KMS-11 (cell line): ENCODE measurements at regions not wholly inside any gene's neighbourhood (a gene's known extent, or its start where the extent isn't known, plus 50 kb on each side); places are given as distances from the start of the nearest gene placed in this dataset.

ENCODE experiments used
- H2AFZ ChIP-seq: fragments of 200-600 bp; sonication (generic); 2 replicates; pipeline ENCODE4 v1.6.1; 2016; ENCODE audit warnings: antibody characterized with exemption, mixed run types, low read depth
- H3K27ac ChIP-seq: fragments of 200-600 bp; sonication (generic); 2 replicates; pipeline ENCODE4 v1.6.1; 2016; ENCODE audit warnings: mild to moderate bottlenecking, mixed run types
- H3K27me3 ChIP-seq: fragments of 200-600 bp; sonication (generic); 2 replicates; pipeline ENCODE4 v1.6.1; 2017; ENCODE audit warnings: mild to moderate bottlenecking, low read depth, mixed run types, moderate library complexity; ENCODE audit not compliant: insufficient read depth
- H3K36me3 ChIP-seq: fragments of 200-600 bp; sonication (generic); 2 replicates; pipeline ENCODE4 v1.6.1; 2017; ENCODE audit warnings: mild to moderate bottlenecking, mixed run types; ENCODE audit not compliant: insufficient read depth
- H3K4me1 ChIP-seq: fragments of 200-600 bp; sonication (generic); 2 replicates; pipeline ENCODE4 v1.6.1; 2016; ENCODE audit warnings: mild to moderate bottlenecking, low read depth, mixed run types; ENCODE audit not compliant: poor library complexity, severe bottlenecking
- H3K4me2 ChIP-seq: fragments of 200-600 bp; sonication (generic); 2 replicates; pipeline ENCODE4 v1.7.0; 2016; ENCODE audit warnings: mild to moderate bottlenecking, mixed run types
- H3K4me3 ChIP-seq: fragments of 200-600 bp; sonication (generic); IDR thresholded peaks from 2 replicates; pipeline ENCODE4 v1.6.1; 2017; ENCODE audit warnings: low read depth, low read length, mixed read lengths; ENCODE audit not compliant: insufficient read depth
- H3K79me2 ChIP-seq: fragments of 200-600 bp; sonication (generic); 2 replicates; pipeline ENCODE4 v1.6.1; 2016; ENCODE audit warnings: low read depth, mixed run types; ENCODE audit not compliant: insufficient read depth
- H3K9ac ChIP-seq: fragments of 200-600 bp; sonication (generic); 2 replicates; pipeline ENCODE4 v1.6.1; 2016; ENCODE audit warnings: mild to moderate bottlenecking, mixed run types
- H4K20me1 ChIP-seq: fragments of 200-600 bp; sonication (generic); 2 replicates; pipeline ENCODE4 v1.6.1; 2016; ENCODE audit warnings: mild to moderate bottlenecking, mixed run types; ENCODE audit not compliant: insufficient read depth
- TF ChIP-seq, protein P1 (sequence below): fragments of 200-600 bp; sonication (generic); conservative IDR thresholded peaks from 2 replicates; pipeline ENCODE4 v1.6.1; 2017; ENCODE audit warnings: low read depth, mild to moderate bottlenecking, antibody characterized with exemption, low read length, moderate library complexity, mixed read lengths

DNA sequence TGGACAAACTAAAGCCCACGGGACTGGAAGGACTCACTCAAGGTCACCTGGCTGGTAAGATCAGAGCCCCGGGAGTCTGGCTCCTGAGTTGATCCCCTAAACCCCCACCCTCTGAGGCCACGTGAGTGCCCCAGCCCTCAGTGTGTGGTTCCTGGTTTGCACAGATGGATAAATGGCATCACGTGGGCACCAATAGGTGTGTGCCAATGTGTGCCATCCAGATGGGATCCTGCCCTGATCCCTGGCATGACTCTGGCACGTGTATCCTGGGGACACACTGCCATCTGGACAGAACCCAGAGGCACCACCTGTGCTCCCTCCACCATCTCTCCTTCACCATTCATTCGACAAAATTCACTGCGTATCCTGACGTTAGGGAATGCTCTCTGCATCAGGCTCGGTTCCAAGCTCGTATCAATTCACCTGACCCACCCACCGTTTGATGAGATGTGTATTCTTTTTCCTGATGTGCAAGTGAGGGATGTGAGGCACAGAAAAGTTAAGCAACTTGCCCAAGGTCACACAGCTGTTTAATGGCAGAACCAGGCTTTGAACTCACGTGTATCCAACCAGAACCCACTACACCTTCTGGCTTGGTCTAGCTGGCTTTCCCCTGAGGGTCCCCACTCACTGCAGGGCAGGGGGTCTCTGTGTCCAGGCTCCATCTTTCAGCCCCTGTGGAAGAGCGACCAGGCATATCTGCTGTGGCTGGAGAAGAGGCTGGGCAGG lies 49.8 kb upstream of the PAX7 start:
- no peaks in the 10 kb centered on the region for H3K36me3 ChIP-seq
- no peaks in the 10 kb centered on the region for H3K4me1 ChIP-seq
- H4K20me1 ChIP-seq: no peaks in the 10 kb centered on the region
- H3K9ac ChIP-seq: no peak overlapping the region
- TF ChIP-seq, protein P1, sequence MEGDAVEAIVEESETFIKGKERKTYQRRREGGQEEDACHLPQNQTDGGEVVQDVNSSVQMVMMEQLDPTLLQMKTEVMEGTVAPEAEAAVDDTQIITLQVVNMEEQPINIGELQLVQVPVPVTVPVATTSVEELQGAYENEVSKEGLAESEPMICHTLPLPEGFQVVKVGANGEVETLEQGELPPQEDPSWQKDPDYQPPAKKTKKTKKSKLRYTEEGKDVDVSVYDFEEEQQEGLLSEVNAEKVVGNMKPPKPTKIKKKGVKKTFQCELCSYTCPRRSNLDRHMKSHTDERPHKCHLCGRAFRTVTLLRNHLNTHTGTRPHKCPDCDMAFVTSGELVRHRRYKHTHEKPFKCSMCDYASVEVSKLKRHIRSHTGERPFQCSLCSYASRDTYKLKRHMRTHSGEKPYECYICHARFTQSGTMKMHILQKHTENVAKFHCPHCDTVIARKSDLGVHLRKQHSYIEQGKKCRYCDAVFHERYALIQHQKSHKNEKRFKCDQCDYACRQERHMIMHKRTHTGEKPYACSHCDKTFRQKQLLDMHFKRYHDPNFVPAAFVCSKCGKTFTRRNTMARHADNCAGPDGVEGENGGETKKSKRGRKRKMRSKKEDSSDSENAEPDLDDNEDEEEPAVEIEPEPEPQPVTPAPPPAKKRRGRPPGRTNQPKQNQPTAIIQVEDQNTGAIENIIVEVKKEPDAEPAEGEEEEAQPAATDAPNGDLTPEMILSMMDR: no peak
- H3K4me3 ChIP-seq: no peak overlapping the region
- H2AFZ ChIP-seq: no peak overlapping the region
- no peak overlapping the region for H3K27ac ChIP-seq
- no peaks in the 10 kb centered on the region for H3K79me2 ChIP-seq
- no peak overlapping the region for H3K4me2 ChIP-seq
- no peaks in the 10 kb centered on the region; the same call in 1 of the 2 replicates for H3K27me3 ChIP-seq
